ENCODE measurements at regions not wholly inside any gene's neighbourhood (a gene's known extent, or its start where the extent isn't known, plus 50 kb on each side); places are given as distances from the start of the nearest gene placed in this dataset.

DNA sequence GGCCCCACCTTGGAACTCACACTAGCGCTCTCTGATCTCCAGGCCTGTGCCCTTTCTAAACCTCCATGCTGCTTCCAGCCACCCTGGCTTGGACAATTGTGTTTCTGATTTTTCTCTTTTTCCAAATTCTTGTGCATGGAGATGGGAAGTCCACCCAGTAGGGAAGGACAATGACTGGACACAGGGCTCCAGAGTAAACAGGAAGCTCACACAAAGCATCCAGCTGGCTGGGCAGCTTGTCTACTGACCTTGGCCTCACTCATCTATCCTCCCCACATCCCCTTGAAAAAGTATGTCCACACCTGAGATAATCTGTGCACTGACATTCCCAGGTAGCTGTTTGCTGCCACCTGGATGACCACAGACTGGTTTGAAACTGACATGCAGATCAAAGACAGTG is 331.2 kb upstream of the MAF start:
- H3K27ac ChIP-seq (ENCODE audit: low read length): no peak overlapping the region
- TF ChIP-seq POLR2AphosphoS5 (IDR thresholded peaks at IDR 0.05; ENCODE audit: low read depth, low read length) (no peak), TCF7L2 (IDR thresholded peaks at IDR 0.05; ENCODE audit: low read depth, low read length) (no peak), SIN3A (IDR thresholded peaks at IDR 0.05; ENCODE audit: borderline replicate concordance, insufficient read depth, low read depth, low read length) (no peak)
- TF ChIP-seq, protein P1, sequence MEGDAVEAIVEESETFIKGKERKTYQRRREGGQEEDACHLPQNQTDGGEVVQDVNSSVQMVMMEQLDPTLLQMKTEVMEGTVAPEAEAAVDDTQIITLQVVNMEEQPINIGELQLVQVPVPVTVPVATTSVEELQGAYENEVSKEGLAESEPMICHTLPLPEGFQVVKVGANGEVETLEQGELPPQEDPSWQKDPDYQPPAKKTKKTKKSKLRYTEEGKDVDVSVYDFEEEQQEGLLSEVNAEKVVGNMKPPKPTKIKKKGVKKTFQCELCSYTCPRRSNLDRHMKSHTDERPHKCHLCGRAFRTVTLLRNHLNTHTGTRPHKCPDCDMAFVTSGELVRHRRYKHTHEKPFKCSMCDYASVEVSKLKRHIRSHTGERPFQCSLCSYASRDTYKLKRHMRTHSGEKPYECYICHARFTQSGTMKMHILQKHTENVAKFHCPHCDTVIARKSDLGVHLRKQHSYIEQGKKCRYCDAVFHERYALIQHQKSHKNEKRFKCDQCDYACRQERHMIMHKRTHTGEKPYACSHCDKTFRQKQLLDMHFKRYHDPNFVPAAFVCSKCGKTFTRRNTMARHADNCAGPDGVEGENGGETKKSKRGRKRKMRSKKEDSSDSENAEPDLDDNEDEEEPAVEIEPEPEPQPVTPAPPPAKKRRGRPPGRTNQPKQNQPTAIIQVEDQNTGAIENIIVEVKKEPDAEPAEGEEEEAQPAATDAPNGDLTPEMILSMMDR (IDR thresholded peaks at IDR 0.05): no peak
- TF ChIP-seq, protein P2, sequence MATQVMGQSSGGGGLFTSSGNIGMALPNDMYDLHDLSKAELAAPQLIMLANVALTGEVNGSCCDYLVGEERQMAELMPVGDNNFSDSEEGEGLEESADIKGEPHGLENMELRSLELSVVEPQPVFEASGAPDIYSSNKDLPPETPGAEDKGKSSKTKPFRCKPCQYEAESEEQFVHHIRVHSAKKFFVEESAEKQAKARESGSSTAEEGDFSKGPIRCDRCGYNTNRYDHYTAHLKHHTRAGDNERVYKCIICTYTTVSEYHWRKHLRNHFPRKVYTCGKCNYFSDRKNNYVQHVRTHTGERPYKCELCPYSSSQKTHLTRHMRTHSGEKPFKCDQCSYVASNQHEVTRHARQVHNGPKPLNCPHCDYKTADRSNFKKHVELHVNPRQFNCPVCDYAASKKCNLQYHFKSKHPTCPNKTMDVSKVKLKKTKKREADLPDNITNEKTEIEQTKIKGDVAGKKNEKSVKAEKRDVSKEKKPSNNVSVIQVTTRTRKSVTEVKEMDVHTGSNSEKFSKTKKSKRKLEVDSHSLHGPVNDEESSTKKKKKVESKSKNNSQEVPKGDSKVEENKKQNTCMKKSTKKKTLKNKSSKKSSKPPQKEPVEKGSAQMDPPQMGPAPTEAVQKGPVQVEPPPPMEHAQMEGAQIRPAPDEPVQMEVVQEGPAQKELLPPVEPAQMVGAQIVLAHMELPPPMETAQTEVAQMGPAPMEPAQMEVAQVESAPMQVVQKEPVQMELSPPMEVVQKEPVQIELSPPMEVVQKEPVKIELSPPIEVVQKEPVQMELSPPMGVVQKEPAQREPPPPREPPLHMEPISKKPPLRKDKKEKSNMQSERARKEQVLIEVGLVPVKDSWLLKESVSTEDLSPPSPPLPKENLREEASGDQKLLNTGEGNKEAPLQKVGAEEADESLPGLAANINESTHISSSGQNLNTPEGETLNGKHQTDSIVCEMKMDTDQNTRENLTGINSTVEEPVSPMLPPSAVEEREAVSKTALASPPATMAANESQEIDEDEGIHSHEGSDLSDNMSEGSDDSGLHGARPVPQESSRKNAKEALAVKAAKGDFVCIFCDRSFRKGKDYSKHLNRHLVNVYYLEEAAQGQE (IDR thresholded peaks at IDR 0.05; ENCODE audit: insufficient read depth in 1 of 2, low read depth in 2 of 2, low read length in 1 of 2): no peak
- H3K4me3 ChIP-seq (ENCODE audit: low read depth in 2 of 2, low read length in 2 of 2): no peak overlapping the region
- intact Hi-C loops (cut with micrococcal nuclease; ENCODE audit: unreplicated experiment) (no loop called here), in situ Hi-C loops (cut with HindIII; ENCODE audit: low pct_unique_long_range_greater_than_20kb, low sequenced_read_pairs) (no loop called here)
- no peak for ATAC-seq
- no peaks in the 10 kb centered on the region for H3K27me3 ChIP-seq (ENCODE audit: control insufficient read depth, insufficient read depth, low read length)
- H3K9me3 ChIP-seq (ENCODE audit: control insufficient read depth, insufficient read depth, low read depth, low read length): no peaks in the 10 kb centered on the region
- no peaks in the 10 kb centered on the region for H3K4me1 ChIP-seq (ENCODE audit: control insufficient read depth, insufficient read depth, low read length)
- H3K36me3 ChIP-seq (ENCODE audit: control insufficient read depth, insufficient read depth, low read length): no peaks in the 10 kb centered on the region
- no peak for DNase-seq (ENCODE audit: low read depth, low spot score)
- no TSS peak for BruUV-seq (replicated peaks)
- CTCF ChIA-PET: no interaction called here
- POLR2A ChIA-PET: no interaction called here

DNA sequence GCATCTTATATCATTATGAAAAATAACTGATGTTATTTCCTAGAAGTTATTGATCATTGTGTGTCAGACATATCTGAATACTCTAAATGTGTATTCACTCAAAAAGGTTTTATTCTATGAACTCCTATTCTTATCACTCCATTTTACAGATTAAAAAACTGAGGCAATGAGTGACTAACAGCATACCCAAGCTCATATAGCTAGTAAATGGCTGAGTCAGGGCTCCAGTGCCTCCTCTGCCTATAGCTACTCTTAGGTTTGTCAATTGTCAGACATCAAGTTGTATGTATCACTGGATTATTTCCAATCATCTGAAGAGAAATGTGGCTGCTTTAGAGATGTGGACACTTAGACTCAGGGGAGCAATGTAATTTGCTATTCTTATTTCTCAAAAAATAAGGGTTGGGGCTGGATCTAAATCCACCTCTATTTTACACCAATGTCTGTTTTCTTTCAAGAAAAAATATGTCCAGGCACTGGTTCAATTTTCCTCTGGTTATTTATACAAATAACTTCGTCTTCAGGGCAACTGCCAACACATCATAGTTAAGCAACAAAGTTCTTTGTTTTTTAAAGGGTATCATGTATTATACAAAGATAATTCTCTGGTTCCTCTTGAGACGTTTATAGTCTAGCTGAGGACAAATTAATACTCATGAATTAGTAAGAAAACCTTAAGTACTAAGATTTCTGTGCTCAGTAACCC is 328.9 kb upstream of the MAF start:
- no peak overlapping the region for H3K4me3 ChIP-seq (ENCODE audit: low read depth in 2 of 2, low read length in 2 of 2)
- ChIA-PET CTCF (no interaction called here), POLR2A (no interaction called here)
- ATAC-seq (no peak), DNase-seq (ENCODE audit: low read depth, low spot score) (no peak)
- H3K4me1 ChIP-seq (ENCODE audit: control insufficient read depth, insufficient read depth, low read length): no peaks in the 10 kb centered on the region
- no peaks in the 10 kb centered on the region for H3K9me3 ChIP-seq (ENCODE audit: control insufficient read depth, insufficient read depth, low read depth, low read length)
- H3K27me3 ChIP-seq (ENCODE audit: control insufficient read depth, insufficient read depth, low read length): no peaks in the 10 kb centered on the region
- no peak overlapping the region for H3K27ac ChIP-seq (ENCODE audit: low read length)
- intact Hi-C loops (cut with micrococcal nuclease; ENCODE audit: unreplicated experiment): no loop called here
- in situ Hi-C loops (cut with HindIII; ENCODE audit: low pct_unique_long_range_greater_than_20kb, low sequenced_read_pairs): no loop called here
- no TSS peak for BruUV-seq (replicated peaks)
- no peaks in the 10 kb centered on the region for H3K36me3 ChIP-seq (ENCODE audit: control insufficient read depth, insufficient read depth, low read length)
- TF ChIP-seq, protein P1 (IDR thresholded peaks at IDR 0.05): no peak
- TF ChIP-seq POLR2AphosphoS5 (IDR thresholded peaks at IDR 0.05; ENCODE audit: low read depth, low read length) (no peak), TCF7L2 (IDR thresholded peaks at IDR 0.05; ENCODE audit: low read depth, low read length) (no peak), SIN3A (IDR thresholded peaks at IDR 0.05; ENCODE audit: borderline replicate concordance, insufficient read depth, low read depth, low read length) (no peak)
- TF ChIP-seq, protein P2 (IDR thresholded peaks at IDR 0.05; ENCODE audit: insufficient read depth in 1 of 2, low read depth in 2 of 2, low read length in 1 of 2): no peak
